ENCODE measurements at regions not wholly inside any gene's neighbourhood (a gene's known extent, or its start where the extent isn't known, plus 50 kb on each side); places are given as distances from the start of the nearest gene placed in this dataset.

- H3K9me3 Mint-ChIP-seq: no peaks in the 10 kb centered on the region
- peaks cover 47% of the 10 kb centered on the region for H3K27me3 Mint-ChIP-seq
- H3K4me3 Mint-ChIP-seq: no peak overlapping the region
- H3K27ac Mint-ChIP-seq: no peak overlapping the region
- no peaks in the 10 kb centered on the region for H3K36me3 Mint-ChIP-seq
- DNase-seq (ENCODE audit: extremely low spot score, unreplicated experiment): no peak
- H3K4me1 Mint-ChIP-seq (ENCODE audit: unreplicated experiment): no peaks in the 10 kb centered on the region
- no peak for TF ChIP-seq CTCF (conservative IDR thresholded peaks at IDR 0.05)
Measured at GRCh38 chr16:5498562-5498961, 401.0 kb upstream of the EEF2KMT start.

DNA sequence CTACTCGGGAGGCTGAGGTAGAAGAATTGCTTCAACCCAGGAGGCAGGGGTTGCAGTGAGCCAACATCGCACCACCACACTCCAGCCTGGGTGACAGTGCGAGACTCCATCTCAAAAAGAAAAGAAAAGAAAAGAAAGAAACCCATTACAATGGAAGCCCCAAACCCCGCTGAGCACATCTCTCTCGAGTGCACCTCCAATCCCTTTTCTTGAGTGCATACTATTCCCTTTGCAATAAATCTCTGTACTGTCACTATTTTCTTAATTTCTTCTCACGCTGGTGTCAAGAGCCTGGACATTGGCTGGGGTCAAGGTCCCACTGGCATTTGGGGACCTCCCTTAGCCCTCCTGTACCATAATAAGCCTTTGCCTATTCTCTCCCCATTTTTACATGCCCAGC is 398.4 kb upstream of the EEF2KMT start:
- no peak for DNase-seq (ENCODE audit: extremely low spot score, unreplicated experiment)
- Mint-ChIP-seq H3K27me3 (peaks cover 44% of the 10 kb centered on the region), H3K36me3 (no peaks in the 10 kb centered on the region), H3K27ac (no peak overlapping the region), H3K4me3 (no peak overlapping the region), H3K4me1 (ENCODE audit: unreplicated experiment) (no peaks in the 10 kb centered on the region), H3K9me3 (no peaks in the 10 kb centered on the region)
- no peak for TF ChIP-seq CTCF (conservative IDR thresholded peaks at IDR 0.05)

- no peaks in the 10 kb centered on the region for H3K9me3 Mint-ChIP-seq
- no peaks in the 10 kb centered on the region for H3K4me1 Mint-ChIP-seq (ENCODE audit: unreplicated experiment)
- H3K27me3 Mint-ChIP-seq: peaks cover 28% of the 10 kb centered on the region
- H3K36me3 Mint-ChIP-seq: no peaks in the 10 kb centered on the region
- no peak overlapping the region for H3K4me3 Mint-ChIP-seq
- DNase-seq (ENCODE audit: extremely low spot score, unreplicated experiment): peak; percentile 74
- peak; percentile 97 for TF ChIP-seq CTCF (conservative IDR thresholded peaks at IDR 0.05)
- no peak overlapping the region for H3K27ac Mint-ChIP-seq
Measured at GRCh38 chr16:5490499-5490898, 392.9 kb upstream of the EEF2KMT start.

DNA sequence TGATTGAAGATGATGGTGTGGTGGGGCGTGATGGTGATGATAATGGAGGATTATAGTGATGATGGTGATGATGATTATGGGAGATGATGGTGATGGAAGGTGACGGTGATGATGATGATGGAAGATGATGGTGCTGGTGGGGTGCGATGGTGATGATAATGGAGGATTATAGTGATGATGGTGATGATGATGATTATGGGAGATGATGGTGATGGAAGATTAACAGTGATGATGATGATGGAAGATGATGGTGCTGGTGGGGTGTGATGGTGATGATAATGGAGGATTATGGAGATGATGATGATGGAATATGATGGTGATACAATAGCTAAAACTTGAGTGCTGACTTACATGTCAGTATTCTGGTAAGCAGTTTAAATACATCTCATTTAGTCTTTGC is 391.0 kb upstream of the EEF2KMT start:
- Mint-ChIP-seq H3K4me3 (no peak overlapping the region), H3K36me3 (no peaks in the 10 kb centered on the region), H3K27ac (no peak overlapping the region), H3K4me1 (ENCODE audit: unreplicated experiment) (no peaks in the 10 kb centered on the region), H3K27me3 (peaks cover 18% of the 10 kb centered on the region), H3K9me3 (no peaks in the 10 kb centered on the region)
- no peak for DNase-seq (ENCODE audit: extremely low spot score, unreplicated experiment)
- no peak for TF ChIP-seq CTCF (conservative IDR thresholded peaks at IDR 0.05)

DNA sequence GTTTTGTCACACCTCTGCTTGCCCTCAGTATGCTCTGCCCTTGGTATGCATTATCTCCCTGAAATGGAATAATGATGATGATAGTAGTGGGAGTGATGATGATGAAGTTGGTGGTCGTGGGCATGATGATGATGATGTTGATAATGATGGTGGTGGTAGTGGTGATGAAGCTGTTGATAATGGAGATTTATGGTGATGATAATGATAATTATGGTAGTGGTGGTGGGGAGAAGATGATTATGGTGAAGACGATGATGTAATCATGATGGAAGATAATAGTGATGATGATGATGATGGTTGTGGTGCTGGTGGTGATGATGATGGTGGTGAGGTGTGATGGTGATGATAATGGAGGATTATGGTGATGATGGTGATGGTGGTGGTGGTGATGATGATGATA is 390.1 kb upstream of the EEF2KMT start:
- no peaks in the 10 kb centered on the region for H3K9me3 Mint-ChIP-seq

More for the DNA sequence above, 390.1 kb upstream of the EEF2KMT start:
- no peaks in the 10 kb centered on the region for H3K36me3 Mint-ChIP-seq
- DNase-seq (ENCODE audit: extremely low spot score, unreplicated experiment): no peak
- peaks cover 19% of the 10 kb centered on the region for H3K27me3 Mint-ChIP-seq
- no peak overlapping the region for H3K27ac Mint-ChIP-seq
- H3K4me1 Mint-ChIP-seq (ENCODE audit: unreplicated experiment): no peaks in the 10 kb centered on the region
- H3K4me3 Mint-ChIP-seq: no peak overlapping the region
- TF ChIP-seq CTCF (conservative IDR thresholded peaks at IDR 0.05): no peak
